B cell (primary cell): ENCODE measurements at regions not wholly inside any gene's neighbourhood (a gene's known extent, or its start where the extent isn't known, plus 50 kb on each side); places are given as distances from the start of the nearest gene placed in this dataset.

Experiments used
- ATAC-seq: fragments of 200-7000 bp; cut with Tn5 transposase; one replicate; pipeline ENCODE4 v1.10.0; 2021; ENCODE audit warnings: low read depth, mild to moderate bottlenecking, moderate number of reproducible peaks, moderate library complexity
- CTCF ChIA-PET: fragments of 350-600 bp; sonication (Branson Sonifier 250); formaldehyde crosslinking; loops from one replicate; lab custom pipeline; 2021; ENCODE audit warnings: antibody characterized with exemption, inconsistent platforms; lab: Charles Lee
- POLR2A ChIA-PET: fragments of 350-600 bp; sonication (Branson Sonifier 250); formaldehyde crosslinking; loops from one replicate; lab custom pipeline; 2021; ENCODE audit warnings: antibody characterized with exemption; lab: Charles Lee
- DNase-seq: peaks from one replicate; pipeline ENCODE4 v3.0.0; 2013
- H2AFZ ChIP-seq: 2 replicates; pipeline ENCODE4 v1.6.1; 2012; ENCODE audit warnings: mild to moderate bottlenecking, low read depth, low read length; ENCODE audit not compliant: insufficient read depth, poor library complexity, severe bottlenecking
- H3K27ac ChIP-seq, 2 donors: 1 replicate in 1 of 2; 2 replicates in 1 of 2; pipeline ENCODE4 v1.5.1; 2012 to 2013; ENCODE audit warnings: low read length in 2 of 2, mild to moderate bottlenecking in 2 of 2, moderate library complexity in 1 of 2
- H3K27me3 ChIP-seq, 4 experiments: fragments of 200-600 bp in 1 of 4; sonication (generic) in 1 of 4; replicated peaks in 1 of 4; 1 replicate in 2 of 4; 2 replicates in 2 of 4; pipeline versions ENCODE4 v1.6.1 to v1.7.0; 2013 to 2016; ENCODE audit warnings: low read length in 3 of 4, mild to moderate bottlenecking in 2 of 4, mixed read lengths in 1 of 4, moderate library complexity in 1 of 4; ENCODE audit not compliant: insufficient read depth in 4 of 4, control insufficient read depth in 3 of 4; ENCODE audit errors: control extremely low read depth in 1 of 4
- H3K36me3 ChIP-seq, 2 experiments: replicated peaks in 1 of 2; 1 replicate in 1 of 2; 2 replicates in 1 of 2; pipeline versions ENCODE4 v1.6.1 to v1.7.1; 2013; ENCODE audit warnings: low read length in 1 of 2; ENCODE audit not compliant: insufficient read depth in 2 of 2, control insufficient read depth in 1 of 2; ENCODE audit errors: control extremely low read depth in 1 of 2, extremely low read depth in 1 of 2
- H3K4me1 ChIP-seq, 2 donors: fragments of 200-600 bp in 1 of 2; sonication (generic) in 1 of 2; 1 replicate in 1 of 2; 2 replicates in 1 of 2; pipeline versions ENCODE4 v1.5.1 to v1.6.1; 2013 to 2017; ENCODE audit warnings: low read length in 2 of 2; ENCODE audit not compliant: control insufficient read depth in 2 of 2, insufficient read depth in 2 of 2
- H3K4me2 ChIP-seq: replicated peaks from 2 replicates; pipeline ENCODE3; 2012; ENCODE audit warnings: mild to moderate bottlenecking, low read depth, low read length; ENCODE audit not compliant: poor library complexity, severe bottlenecking
- H3K4me3 ChIP-seq, 5 experiments: fragments of 200-600 bp in 1 of 5; sonication (generic) in 1 of 5; 1 replicate in 3 of 5; 2 replicates in 2 of 5; pipeline versions ENCODE4 v1.5.1 to v1.7.0; 2011 to 2016; ENCODE audit warnings: low read length in 4 of 5, mild to moderate bottlenecking in 4 of 5, low read depth in 2 of 5, control low read depth in 1 of 5, moderate library complexity in 1 of 5; ENCODE audit not compliant: insufficient read depth in 1 of 5; ENCODE audit errors: control extremely low read depth in 1 of 5, extremely low read depth in 1 of 5
- H3K79me2 ChIP-seq: fragments of 200-600 bp; sonication (generic); one replicate; pipeline ENCODE4 v1.6.0; 2016; ENCODE audit warnings: low read length; ENCODE audit not compliant: control insufficient read depth, insufficient read depth
- H3K9ac ChIP-seq: fragments of 200-600 bp; sonication (generic); 2 replicates; pipeline ENCODE4 v1.6.1; 2017; ENCODE audit warnings: mild to moderate bottlenecking, low read length, moderate library complexity
- H3K9me3 ChIP-seq, 3 donors: one replicate each; pipeline versions ENCODE4 v1.6.1 to v1.7.1; 2013; ENCODE audit warnings: low read length in 2 of 3; ENCODE audit not compliant: control insufficient read depth in 2 of 3, insufficient read depth in 1 of 3; ENCODE audit errors: control extremely low read depth in 1 of 3
- H4K20me1 ChIP-seq: 2 replicates; pipeline ENCODE4 v1.6.0; 2012; ENCODE audit warnings: mild to moderate bottlenecking, low read length; ENCODE audit not compliant: insufficient read depth, control insufficient read depth, poor library complexity, severe bottlenecking
- H3K27ac Mint-ChIP-seq: one replicate; pipeline ENCODE4 v1.8.0; 2021; ENCODE audit warnings: mixed read lengths
- H3K27me3 Mint-ChIP-seq: one replicate; pipeline ENCODE4 v1.8.0; 2021; ENCODE audit warnings: mixed read lengths
- H3K4me1 Mint-ChIP-seq: one replicate; pipeline ENCODE4 v1.8.0; 2021; ENCODE audit warnings: mixed read lengths
- H3K4me3 Mint-ChIP-seq: one replicate; pipeline ENCODE4 v1.8.0; 2021; ENCODE audit warnings: mixed read lengths
- H3K9me3 Mint-ChIP-seq: one replicate; pipeline ENCODE4 v1.8.0; 2022; ENCODE audit warnings: mixed read lengths; ENCODE audit not compliant: insufficient read depth
- CTCF ChIP-seq: fragments of 200-600 bp; IDR thresholded peaks from one replicate; pipeline ENCODE4 v1.8.0; 2022; ENCODE audit warnings: antibody characterized with exemption, mild to moderate bottlenecking
- EZH2 ChIP-seq: IDR thresholded peaks from 2 replicates; pipeline ENCODE4 v1.6.1; 2012; ENCODE audit warnings: borderline replicate concordance, low read depth, mild to moderate bottlenecking, moderate library complexity, low read length; ENCODE audit not compliant: insufficient read depth, poor library complexity, severe bottlenecking
- WGBS: methylation state at CpG from one replicate; pipeline ENCODE4 v1.1.5; 2013; ENCODE audit warnings: missing lambda C conversion rate; ENCODE audit not compliant: insufficient coverage; 5-methylcytosine and 5-hydroxymethylcytosine counted together
- intact Hi-C: fragments of 100-400 bp; cut with micrococcal nuclease; formaldehyde crosslinking; loops from one replicate; pipeline ENCODE4 v1.10.0; 2022

- intact Hi-C loops: loop anchor here (10.0 kb wide), 1 partner anchor 507 kb away; the partner anchor contains the start of gene PLPP3
- Mint-ChIP-seq H3K27me3 (peaks cover 15% of the 10 kb centered on the region), H3K4me1 (no peaks in the 10 kb centered on the region), H3K9me3 (no peaks in the 10 kb centered on the region), H3K4me3 (no peak overlapping the region), H3K27ac (no peak overlapping the region)
- no peak for DNase-seq
- Histone ChIP-seq H4K20me1 (no peaks in the 10 kb centered on the region), H3K4me1 (no peaks in the 10 kb centered on the region), H3K27me3 (peaks cover 0 to 9% (median 0%) of the 10 kb centered on the region in 4 experiments), H3K4me2 (no peak overlapping the region), H3K9ac (no peak overlapping the region), H3K4me3 (no peak overlapping the region), H3K9me3 (no peaks in the 10 kb centered on the region), H3K36me3 (no peaks in the 10 kb centered on the region), H2AFZ (no peak overlapping the region), H3K27ac (no peak overlapping the region), H3K79me2 (no peaks in the 10 kb centered on the region)
- ATAC-seq: no peak
- WGBS: 88% methylated on average over 5 of the region's 6 CpGs
- ChIA-PET POLR2A (no interaction called here), CTCF (no interaction called here)
- TF ChIP-seq EZH2 (no peak), CTCF (no peak)
Observed at GRCh38 chr1:56068210-56068609, 511.2 kb downstream of the PLPP3 start.

- 70% methylated on average over 2 of the region's 3 CpGs for WGBS
- Histone ChIP-seq H3K4me2 (no peak overlapping the region), H3K36me3 (no peaks in the 10 kb centered on the region), H3K79me2 (no peaks in the 10 kb centered on the region), H4K20me1 (no peaks in the 10 kb centered on the region), H3K9me3 (no peaks in the 10 kb centered on the region), H3K4me3 (no peak overlapping the region), H3K4me1 (peaks cover 7% of the 10 kb centered on the region in 2 donors), H3K27me3 (peaks cover 0 to 9% (median 0%) of the 10 kb centered on the region in 4 experiments), H3K9ac (no peak overlapping the region), H2AFZ (no peak overlapping the region), H3K27ac (no peak overlapping the region)
- no peak overlapping the region for H3K27ac Mint-ChIP-seq
- intact Hi-C loops: loop anchor here (10.0 kb wide), 1 partner anchor 509 kb away; the partner anchor contains the start of gene PLPP3
- POLR2A ChIA-PET: no interaction called here
- CTCF ChIA-PET: no interaction called here
- no peaks in the 10 kb centered on the region for H3K9me3 Mint-ChIP-seq
- H3K4me1 Mint-ChIP-seq: peaks cover 10% of the 10 kb centered on the region
- TF ChIP-seq CTCF (no peak), EZH2 (no peak)
- H3K27me3 Mint-ChIP-seq: peaks cover 13% of the 10 kb centered on the region
- ATAC-seq: no peak
- no peak for DNase-seq
- no peak overlapping the region for H3K4me3 Mint-ChIP-seq
Observed at GRCh38 chr1:56065729-56066128, 513.6 kb downstream of the PLPP3 start.
